ENCODE measurements at regions not wholly inside any gene's neighbourhood (a gene's known extent, or its start where the extent isn't known, plus 50 kb on each side); places are given as distances from the start of the nearest gene placed in this dataset.

GRCh38 chr10:105742923-105743322 is 1101.8 kb downstream of the SORCS3 start:
- TF ChIP-seq CTCF (IDR thresholded peaks at IDR 0.05) (no peak), POLR2AphosphoS5 (IDR thresholded peaks at IDR 0.05; ENCODE audit: insufficient read depth in 1 of 2, low read depth in 1 of 2) (no peak)
